ENCODE measurements at regions not wholly inside any gene's neighbourhood (a gene's known extent, or its start where the extent isn't known, plus 50 kb on each side); places are given as distances from the start of the nearest gene placed in this dataset.

DNA sequence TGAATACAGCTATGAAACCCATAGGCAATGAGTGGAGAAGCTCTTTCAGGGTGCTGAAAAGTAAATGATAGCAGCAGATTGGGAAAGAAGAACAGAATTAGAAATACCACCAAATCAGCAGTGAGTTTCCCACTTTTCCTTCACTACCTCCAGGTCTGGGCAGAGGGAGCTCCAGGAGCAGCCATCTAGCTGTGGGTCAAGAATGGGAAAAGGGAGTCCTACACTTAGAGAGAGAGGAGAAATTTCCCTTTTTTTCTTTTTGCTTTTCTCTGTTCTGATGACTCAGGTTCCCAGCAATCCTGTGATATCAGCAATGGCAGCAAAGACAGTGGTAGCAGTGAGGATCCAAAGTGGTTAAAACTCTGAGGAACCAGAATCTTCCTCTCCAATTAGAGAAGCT lies 263.9 kb downstream of the NXPE2 start:
- TF ChIP-seq, protein P1, sequence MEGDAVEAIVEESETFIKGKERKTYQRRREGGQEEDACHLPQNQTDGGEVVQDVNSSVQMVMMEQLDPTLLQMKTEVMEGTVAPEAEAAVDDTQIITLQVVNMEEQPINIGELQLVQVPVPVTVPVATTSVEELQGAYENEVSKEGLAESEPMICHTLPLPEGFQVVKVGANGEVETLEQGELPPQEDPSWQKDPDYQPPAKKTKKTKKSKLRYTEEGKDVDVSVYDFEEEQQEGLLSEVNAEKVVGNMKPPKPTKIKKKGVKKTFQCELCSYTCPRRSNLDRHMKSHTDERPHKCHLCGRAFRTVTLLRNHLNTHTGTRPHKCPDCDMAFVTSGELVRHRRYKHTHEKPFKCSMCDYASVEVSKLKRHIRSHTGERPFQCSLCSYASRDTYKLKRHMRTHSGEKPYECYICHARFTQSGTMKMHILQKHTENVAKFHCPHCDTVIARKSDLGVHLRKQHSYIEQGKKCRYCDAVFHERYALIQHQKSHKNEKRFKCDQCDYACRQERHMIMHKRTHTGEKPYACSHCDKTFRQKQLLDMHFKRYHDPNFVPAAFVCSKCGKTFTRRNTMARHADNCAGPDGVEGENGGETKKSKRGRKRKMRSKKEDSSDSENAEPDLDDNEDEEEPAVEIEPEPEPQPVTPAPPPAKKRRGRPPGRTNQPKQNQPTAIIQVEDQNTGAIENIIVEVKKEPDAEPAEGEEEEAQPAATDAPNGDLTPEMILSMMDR (IDR thresholded peaks at IDR 0.05; ENCODE audit: insufficient read depth, low read length, poor library complexity, severe bottlenecking), result no peak
- TF ChIP-seq EZH2phosphoT487 (conservative IDR thresholded peaks at IDR 0.05; ENCODE audit: low read length), result no peak

Measured in SU-DHL-6 (cell line).